Hepatocyte (in vitro differentiated cells): ENCODE measurements at regions not wholly inside any gene's neighbourhood (a gene's known extent, or its start where the extent isn't known, plus 50 kb on each side); places are given as distances from the start of the nearest gene placed in this dataset.
A peak's percentile ranks its signal among the peaks of the same experiment; 100 is the strongest.

ENCODE experiments used
- DNase-seq: peaks from one replicate; pipeline ENCODE4 v3.0.0-alpha.2; 2016; ENCODE audit warnings: low spot score
- H2AFZ ChIP-seq: fragments of 200-600 bp; sonication (generic); 2 replicates; pipeline ENCODE4 v1.6.0; 2016; ENCODE audit warnings: antibody characterized with exemption, mild to moderate bottlenecking
- H3K27ac ChIP-seq: fragments of 200-600 bp; sonication (generic); 2 replicates; pipeline ENCODE4 v1.5.1; 2016; ENCODE audit warnings: mild to moderate bottlenecking
- H3K27me3 ChIP-seq: fragments of 200-600 bp; sonication (generic); 2 replicates; pipeline ENCODE4 v1.6.1; 2016
- H3K36me3 ChIP-seq: fragments of 200-600 bp; sonication (generic); replicated peaks from 2 replicates; pipeline ENCODE4 v1.5.1; 2016; ENCODE audit warnings: low read depth; ENCODE audit not compliant: insufficient read depth
- H3K4me1 ChIP-seq: fragments of 200-600 bp; sonication (generic); 2 replicates; pipeline ENCODE4 v1.5.1; 2016; ENCODE audit warnings: mild to moderate bottlenecking, moderate library complexity; ENCODE audit not compliant: insufficient read depth
- H3K4me2 ChIP-seq: fragments of 200-600 bp; sonication (generic); 2 replicates; pipeline ENCODE4 v1.6.0; 2016
- H3K4me3 ChIP-seq: fragments of 200-600 bp; sonication (generic); 2 replicates; pipeline ENCODE4 v1.5.1; 2016; ENCODE audit warnings: mild to moderate bottlenecking
- H3K79me2 ChIP-seq: fragments of 200-600 bp; sonication (generic); 2 replicates; pipeline ENCODE4 v1.6.0; 2017; ENCODE audit warnings: mild to moderate bottlenecking
- H3K9me2 ChIP-seq: fragments of 200-600 bp; sonication (generic); replicated peaks from 2 replicates; pipeline ENCODE4 v1.6.0; 2017; ENCODE audit warnings: mild to moderate bottlenecking; ENCODE audit not compliant: insufficient read depth
- H3K9me3 ChIP-seq: fragments of 200-600 bp; sonication (generic); 2 replicates; pipeline ENCODE4 v1.5.1; 2016; ENCODE audit warnings: low read depth, mild to moderate bottlenecking
- H4K20me1 ChIP-seq: fragments of 200-600 bp; sonication (generic); 2 replicates; pipeline ENCODE4 v1.6.0; 2016; ENCODE audit warnings: mild to moderate bottlenecking; ENCODE audit not compliant: insufficient read depth, poor library complexity, severe bottlenecking
- CTCF ChIP-seq: fragments of 200-600 bp; sonication (generic); IDR thresholded peaks from 2 replicates; pipeline ENCODE4 v1.5.1; 2016; ENCODE audit warnings: antibody characterized with exemption, mild to moderate bottlenecking; ENCODE audit not compliant: poor library complexity
- EZH2 ChIP-seq: fragments of 200-600 bp; sonication (generic); IDR thresholded peaks from 2 replicates; pipeline ENCODE4 v1.6.1; 2016; ENCODE audit warnings: antibody characterized with exemption, mild to moderate bottlenecking, borderline replicate concordance
- EZH2phosphoT487 ChIP-seq: fragments of 200-600 bp; sonication (generic); IDR thresholded peaks from one replicate; pipeline ENCODE4 v1.6.1; 2018; ENCODE audit warnings: antibody characterized with exemption, mild to moderate bottlenecking, low read depth, moderate library complexity; ENCODE audit not compliant: unreplicated experiment, severe bottlenecking
- WGBS: methylation state at CpG from one replicate; pipeline ENCODE4 v1.1.6; 2016; ENCODE audit warnings: low lambda C conversion rate; ENCODE audit errors: missing lambda C conversion rate; 5-methylcytosine and 5-hydroxymethylcytosine counted together

- no peaks in the 10 kb centered on the region for H3K9me3 ChIP-seq
- no peak overlapping the region for H2AFZ ChIP-seq
- no peak overlapping the region for H3K4me2 ChIP-seq
- no peaks in the 10 kb centered on the region for H3K4me1 ChIP-seq
- no peaks in the 10 kb centered on the region for H3K36me3 ChIP-seq
- TF ChIP-seq EZH2 (no peak), EZH2phosphoT487 (no peak), CTCF (no peak)
- H3K79me2 ChIP-seq: no peaks in the 10 kb centered on the region
- H3K27me3 ChIP-seq: no peaks in the 10 kb centered on the region
- no peaks in the 10 kb centered on the region for H4K20me1 ChIP-seq
- no peak overlapping the region for H3K27ac ChIP-seq
- no peak for DNase-seq
- 95% methylated on average over 1 of the region's 1 CpG for WGBS
- H3K4me3 ChIP-seq: no peak overlapping the region
- no peaks in the 10 kb centered on the region for H3K9me2 ChIP-seq
Measured at GRCh38 chrX:4150259-4150658, 436.8 kb upstream of the PRKX start.

GRCh38 chrX:4129626-4130025, 416.2 kb upstream of the PRKX start:
- no peaks in the 10 kb centered on the region for H3K79me2 ChIP-seq
- H3K27ac ChIP-seq: peak overlapping the region; percentile 25
- H3K4me2 ChIP-seq: peak overlapping the region; percentile 39
- TF ChIP-seq CTCF (no peak), EZH2phosphoT487 (no peak), EZH2 (no peak)
- no peak overlapping the region for H3K4me3 ChIP-seq
- H4K20me1 ChIP-seq: no peaks in the 10 kb centered on the region
- no peaks in the 10 kb centered on the region for H3K4me1 ChIP-seq
- H3K36me3 ChIP-seq: no peaks in the 10 kb centered on the region
- H2AFZ ChIP-seq: peak overlapping the region; percentile 45
- no peaks in the 10 kb centered on the region for H3K9me2 ChIP-seq
- H3K27me3 ChIP-seq: no peaks in the 10 kb centered on the region
- H3K9me3 ChIP-seq: no peaks in the 10 kb centered on the region
- DNase-seq: no peak
- WGBS: 39% methylated on average over 10 of the region's 10 CpGs

GRCh38 chrX:4118666-4119530, 405.4 kb upstream of the PRKX start:
- H3K27ac ChIP-seq: no peak overlapping the region
- TF ChIP-seq EZH2 (no peak), CTCF (no peak), EZH2phosphoT487 (no peak)

More at GRCh38 chrX:4118666-4119530, 405.4 kb upstream of the PRKX start:
- DNase-seq: no peak
- Histone ChIP-seq H3K4me3 (no peak overlapping the region), H3K36me3 (no peaks in the 10 kb centered on the region), H3K4me2 (no peak overlapping the region), H3K9me2 (no peaks in the 10 kb centered on the region), H3K9me3 (no peaks in the 10 kb centered on the region), H3K4me1 (no peaks in the 10 kb centered on the region), H4K20me1 (no peaks in the 10 kb centered on the region), H2AFZ (no peak overlapping the region), H3K27me3 (no peaks in the 10 kb centered on the region), H3K79me2 (no peaks in the 10 kb centered on the region)
- 86% methylated on average over 7 of the region's 8 CpGs for WGBS
